ENCODE measurements at regions not wholly inside any gene's neighbourhood (a gene's known extent, or its start where the extent isn't known, plus 50 kb on each side); places are given as distances from the start of the nearest gene placed in this dataset.

GRCh38 chr2:153766415-153766814 lies 105.3 kb upstream of the GALNT13 start:
- CTCF ChIA-PET = no interaction called here
- no peak for TF ChIP-seq CTCF (IDR thresholded peaks at IDR 0.05; ENCODE audit: control extremely low read depth, extremely low read depth, low read depth, missing control alignments)
- POLR2A ChIA-PET = no interaction called here
- no peak for DNase-seq (ENCODE audit: extremely low spot score)

- TF ChIP-seq CTCF (IDR thresholded peaks at IDR 0.05; ENCODE audit: control extremely low read depth, extremely low read depth, low read depth, missing control alignments) = no peak
- CTCF ChIA-PET = no interaction called here
- DNase-seq (ENCODE audit: extremely low spot score) = no peak
- POLR2A ChIA-PET = no interaction called here
Measured at GRCh38 chr2:153770359-153770991, 101.2 kb upstream of the GALNT13 start.

GRCh38 chr2:153780241-153780640 lies 91.5 kb upstream of the GALNT13 start:
- CTCF ChIA-PET = no interaction called here
- no peak for DNase-seq (ENCODE audit: extremely low spot score)

GRCh38 chr2:153786016-153786415 lies 85.7 kb upstream of the GALNT13 start:
- POLR2A ChIA-PET = no interaction called here
- DNase-seq (ENCODE audit: extremely low spot score) = no peak
- no peak for TF ChIP-seq CTCF (IDR thresholded peaks at IDR 0.05; ENCODE audit: control extremely low read depth, extremely low read depth, low read depth, missing control alignments)
- CTCF ChIA-PET = interaction anchor here (1.1 kb wide), 1 partner anchor 29 kb away, joined by 4 read pairs; no protein-coding TSS in a partner anchor

More at GRCh38 chr2:153780241-153780640, 91.5 kb upstream of the GALNT13 start:
- TF ChIP-seq CTCF (IDR thresholded peaks at IDR 0.05; ENCODE audit: control extremely low read depth, extremely low read depth, low read depth, missing control alignments) = no peak
- POLR2A ChIA-PET = no interaction called here

GRCh38 chr2:153787612-153788011 lies 84.1 kb upstream of the GALNT13 start:
- CTCF ChIA-PET = interaction anchor here (1.0 kb wide), 2 partner anchors 13 to 15 kb away, joined by 3 to 4 read pairs; no protein-coding TSS in a partner anchor
- POLR2A ChIA-PET = no interaction called here
- no peak for DNase-seq (ENCODE audit: extremely low spot score)
- no peak for TF ChIP-seq CTCF (IDR thresholded peaks at IDR 0.05; ENCODE audit: control extremely low read depth, extremely low read depth, low read depth, missing control alignments)

- ChIA-PET CTCF (no interaction called here), POLR2A (no interaction called here)
- DNase-seq (ENCODE audit: extremely low spot score) = no peak
- no peak for TF ChIP-seq CTCF (IDR thresholded peaks at IDR 0.05; ENCODE audit: control extremely low read depth, extremely low read depth, low read depth, missing control alignments)
Measured at GRCh38 chr2:153802671-153803070, 69.1 kb upstream of the GALNT13 start.
